H9 (cell line): ENCODE measurements at regions not wholly inside any gene's neighbourhood (a gene's known extent, or its start where the extent isn't known, plus 50 kb on each side); places are given as distances from the start of the nearest gene placed in this dataset.

Experiments
- DNase-seq: peaks from one replicate; pipeline ENCODE4 v3.0.0-alpha.2; 2017
- H2AFZ ChIP-seq: one replicate; pipeline ENCODE4 v1.6.1; 2013; ENCODE audit warnings: mild to moderate bottlenecking, low read length, control low read depth, moderate library complexity
- H2AK5ac ChIP-seq: 2 replicates; pipeline ENCODE4 v1.6.1; 2013; ENCODE audit warnings: low read length, control low read depth, mixed read lengths; ENCODE audit not compliant: insufficient read length
- H2BK120ac ChIP-seq: one replicate; pipeline ENCODE4 v1.6.1; 2013; ENCODE audit warnings: low read depth, mild to moderate bottlenecking, low read length, control low read depth, inconsistent platforms; ENCODE audit not compliant: poor library complexity, severe bottlenecking
- H2BK12ac ChIP-seq: 2 replicates; pipeline ENCODE4 v1.6.1; 2013; ENCODE audit warnings: low read length, control low read depth, mixed read lengths, low read depth; ENCODE audit not compliant: insufficient read length
- H2BK15ac ChIP-seq: 2 replicates; pipeline ENCODE4 v1.6.1; 2013; ENCODE audit warnings: low read depth, low read length, control low read depth
- H2BK20ac ChIP-seq: one replicate; pipeline ENCODE4 v1.6.1; 2013; ENCODE audit warnings: low read depth, mild to moderate bottlenecking, low read length, control low read depth, inconsistent platforms; ENCODE audit not compliant: poor library complexity, severe bottlenecking
- H2BK5ac ChIP-seq: 2 replicates; pipeline ENCODE4 v1.6.1; 2013; ENCODE audit warnings: low read length, control low read depth, mixed read lengths; ENCODE audit not compliant: insufficient read length
- H3K14ac ChIP-seq: 2 replicates; pipeline ENCODE4 v1.6.1; 2013; ENCODE audit warnings: low read length, control low read depth; ENCODE audit not compliant: insufficient read depth
- H3K18ac ChIP-seq: 2 replicates; pipeline ENCODE4 v1.6.1; 2013; ENCODE audit warnings: low read depth, mild to moderate bottlenecking, mixed read lengths, low read length, control low read depth; ENCODE audit not compliant: insufficient read length
- H3K23ac ChIP-seq: 2 replicates; pipeline ENCODE4 v1.6.1; 2013; ENCODE audit warnings: low read length, control low read depth, mixed read lengths, low read depth; ENCODE audit not compliant: insufficient read length
- H3K23me2 ChIP-seq: 2 replicates; pipeline ENCODE4 v1.6.1; 2013; ENCODE audit warnings: low read depth, mild to moderate bottlenecking, mixed read lengths, low read length, control low read depth; ENCODE audit not compliant: insufficient read length, poor library complexity, severe bottlenecking
- H3K27ac ChIP-seq: 2 replicates; pipeline ENCODE4 v1.5.1; 2013; ENCODE audit warnings: low read length, control low read depth, mixed read lengths, low read depth; ENCODE audit not compliant: insufficient read length
- H3K27me3 ChIP-seq: 2 replicates; pipeline ENCODE4 v1.6.1; 2013; ENCODE audit warnings: low read length, control low read depth, inconsistent platforms; ENCODE audit not compliant: insufficient read depth
- H3K4ac ChIP-seq: 2 replicates; pipeline ENCODE4 v1.6.1; 2013; ENCODE audit warnings: low read depth, mild to moderate bottlenecking, control low read depth, inconsistent platforms, low read length, moderate library complexity
- H3K4me1 ChIP-seq: 2 replicates; pipeline ENCODE4 v1.6.1; 2013; ENCODE audit warnings: low read length, control low read depth, inconsistent platforms; ENCODE audit not compliant: insufficient read depth
- H3K4me2 ChIP-seq: 2 replicates; pipeline ENCODE4 v1.6.1; 2013; ENCODE audit warnings: low read length, control low read depth, mixed read lengths; ENCODE audit not compliant: insufficient read length, insufficient read depth
- H3K56ac ChIP-seq: 2 replicates; pipeline ENCODE4 v1.6.1; 2013; ENCODE audit warnings: low read depth, mild to moderate bottlenecking, mixed read lengths, low read length, control low read depth; ENCODE audit not compliant: insufficient read length
- H3K79me1 ChIP-seq: 2 replicates; pipeline ENCODE4 v1.6.1; 2013; ENCODE audit warnings: low read depth, mild to moderate bottlenecking, moderate library complexity, low read length, control low read depth, inconsistent platforms; ENCODE audit not compliant: insufficient read depth, poor library complexity, severe bottlenecking
- H3K79me2 ChIP-seq: 2 replicates; pipeline ENCODE4 v1.6.1; 2013; ENCODE audit warnings: low read length, control low read depth, inconsistent platforms; ENCODE audit not compliant: insufficient read depth
- H3K9ac ChIP-seq: 2 replicates; pipeline ENCODE4 v1.6.1; 2013; ENCODE audit warnings: low read length, control low read depth, mixed read lengths; ENCODE audit not compliant: insufficient read length; ENCODE audit errors: extremely low read depth
- H3K9me3 ChIP-seq: one replicate; pipeline ENCODE4 v1.6.1; 2013; ENCODE audit warnings: low read depth, low read length, inconsistent platforms; ENCODE audit not compliant: control insufficient read depth
- H3T11ph ChIP-seq: one replicate; pipeline ENCODE4 v1.6.1; 2013; ENCODE audit warnings: mild to moderate bottlenecking, low read length, control low read depth, inconsistent platforms
- H4K20me1 ChIP-seq: one replicate; pipeline ENCODE4 v1.6.1; 2013; ENCODE audit not compliant: control insufficient read depth, insufficient read length, insufficient read depth
- H4K5ac ChIP-seq: 2 replicates; pipeline ENCODE4 v1.6.1; 2013; ENCODE audit warnings: low read depth, mild to moderate bottlenecking, mixed read lengths, low read length, control low read depth; ENCODE audit not compliant: insufficient read length
- H4K8ac ChIP-seq: replicated peaks from 2 replicates; pipeline ENCODE4 v1.6.1; 2013; ENCODE audit warnings: low read length, control low read depth, mixed read lengths, low read depth; ENCODE audit not compliant: insufficient read length
- H4K91ac ChIP-seq: 2 replicates; pipeline ENCODE4 v1.6.1; 2013; ENCODE audit warnings: low read depth, mild to moderate bottlenecking, moderate library complexity, mixed read lengths, low read length, control low read depth; ENCODE audit not compliant: insufficient read length
- H3K27ac Mint-ChIP-seq, 3 experiments: 2 replicates in 2 of 3; 3 replicates in 1 of 3; pipeline ENCODE4 v1.8.0; 2020 to 2021; ENCODE audit warnings: mixed read lengths in 3 of 3, mild to moderate bottlenecking in 1 of 3, moderate library complexity in 1 of 3
- H3K27me3 Mint-ChIP-seq: 2 replicates; pipeline ENCODE4 v1.8.0; 2021; ENCODE audit warnings: low read depth, mild to moderate bottlenecking, moderate library complexity, mixed read lengths
- H3K36me3 Mint-ChIP-seq, 3 experiments: 2 replicates in 2 of 3; 3 replicates in 1 of 3; pipeline ENCODE4 v1.8.0; 2020 to 2021; ENCODE audit warnings: low read depth in 3 of 3, mixed read lengths in 3 of 3; ENCODE audit not compliant: insufficient read depth in 1 of 3
- H3K4me1 Mint-ChIP-seq, 2 experiments: 2 replicates each; pipeline ENCODE4 v1.8.0; 2020; ENCODE audit warnings: mixed read lengths in 2 of 2
- H3K4me3 Mint-ChIP-seq, 2 experiments: 2 replicates in 1 of 2; 3 replicates in 1 of 2; pipeline ENCODE4 v1.8.0; 2020 to 2021; ENCODE audit warnings: mild to moderate bottlenecking in 2 of 2, mixed read lengths in 2 of 2, moderate library complexity in 1 of 2
- H3K9me3 Mint-ChIP-seq, 2 experiments: 2 replicates in 1 of 2; 3 replicates in 1 of 2; pipeline ENCODE4 v1.8.0; 2020; ENCODE audit warnings: mild to moderate bottlenecking in 2 of 2, mixed read lengths in 2 of 2, moderate library complexity in 1 of 2
- CTCF ChIP-seq: fragments of 200-600 bp; sonication (generic); conservative IDR thresholded peaks from 3 replicates; pipeline ENCODE4 v1.8.0; 2021; ENCODE audit warnings: antibody characterized with exemption, mild to moderate bottlenecking
- WGBS: extraction: QIAGEN DNeasy Blood & Tissue Kit; methylation state at CpG from one replicate; pipeline ENCODE4 v1.1.7; 2013; ENCODE audit warnings: missing lambda C conversion rate, low lambda C conversion rate, mixed read lengths; ENCODE audit not compliant: insufficient read length; ENCODE audit errors: extremely low coverage; 5-methylcytosine and 5-hydroxymethylcytosine counted together

DNA sequence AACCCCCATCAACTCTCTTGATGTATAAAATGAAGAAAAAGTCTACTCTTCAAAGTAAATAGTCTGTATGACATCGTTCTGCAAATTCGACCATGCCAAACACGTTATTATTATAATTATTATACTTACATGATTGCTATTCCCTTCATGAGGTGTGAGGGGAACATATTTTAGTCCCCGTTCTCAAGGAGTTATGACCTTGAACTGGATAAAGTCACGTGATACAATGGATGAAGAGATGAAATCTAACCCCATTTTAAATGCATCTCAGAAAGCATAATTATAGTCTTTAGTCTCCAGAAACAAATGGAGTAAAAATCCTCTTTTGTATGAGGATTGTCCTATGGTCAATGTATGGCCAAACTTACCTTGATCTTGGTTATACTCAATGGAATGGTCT, 250.3 kb downstream of the HS3ST1 start:
- Mint-ChIP-seq H3K9me3 (no peaks in the 10 kb centered on the region), H3K27ac (no peak overlapping the region), H3K36me3 (no peaks in the 10 kb centered on the region)

More for the DNA sequence above, 250.3 kb downstream of the HS3ST1 start:
- no peaks in the 10 kb centered on the region for H3K79me1 ChIP-seq
- H3K4me2 ChIP-seq = no peak overlapping the region
- no peak for TF ChIP-seq CTCF
- WGBS = no CpG with 5 or more reads among the region's 5 CpGs
- H4K20me1 ChIP-seq = no peaks in the 10 kb centered on the region
- no peak overlapping the region for H2AK5ac ChIP-seq
- H2BK15ac ChIP-seq = no peak overlapping the region
- H3K9me3 ChIP-seq = no peaks in the 10 kb centered on the region
- H2BK12ac ChIP-seq = no peak overlapping the region
- no peak overlapping the region for H3K18ac ChIP-seq
- no peak overlapping the region for H4K91ac ChIP-seq
- no peak overlapping the region for H3K4me3 Mint-ChIP-seq
- H3K27me3 ChIP-seq = no peaks in the 10 kb centered on the region
- H3K14ac ChIP-seq = no peak overlapping the region
- no peak overlapping the region for H3K27ac ChIP-seq
- H2BK5ac ChIP-seq = no peak overlapping the region
- no peaks in the 10 kb centered on the region for H3K27me3 Mint-ChIP-seq
- H3K4me1 Mint-ChIP-seq = no peaks in the 10 kb centered on the region
- no peak overlapping the region for H2BK120ac ChIP-seq
- H3K9ac ChIP-seq = no peak overlapping the region
- H3K56ac ChIP-seq = no peak overlapping the region
- no peaks in the 10 kb centered on the region for H3K23me2 ChIP-seq
- H3T11ph ChIP-seq = no peak overlapping the region
- no peaks in the 10 kb centered on the region for H3K4me1 ChIP-seq
- H2BK20ac ChIP-seq = no peak overlapping the region
- DNase-seq = no peak
- no peak overlapping the region for H4K8ac ChIP-seq
- no peaks in the 10 kb centered on the region for H3K79me2 ChIP-seq
- no peak overlapping the region for H4K5ac ChIP-seq
- no peak overlapping the region for H3K4ac ChIP-seq
- H2AFZ ChIP-seq = no peak overlapping the region
- H3K23ac ChIP-seq = no peak overlapping the region
